Type B pancreatic cell (in vitro differentiated cells): ENCODE measurements at regions not wholly inside any gene's neighbourhood (a gene's known extent, or its start where the extent isn't known, plus 50 kb on each side); places are given as distances from the start of the nearest gene placed in this dataset.

Source experiments
- DNase-seq: peaks from one replicate; pipeline ENCODE4 v3.0.0; 2021; ENCODE audit warnings: mixed read lengths; ENCODE audit not compliant: unreplicated experiment; ENCODE audit errors: extremely low spot score
- H3K27ac Mint-ChIP-seq: 2 replicates; pipeline ENCODE4 v1.8.0; 2021; ENCODE audit warnings: mild to moderate bottlenecking, mixed read lengths
- H3K27me3 Mint-ChIP-seq: 2 replicates; pipeline ENCODE4 v1.8.0; 2021; ENCODE audit warnings: mixed read lengths
- H3K36me3 Mint-ChIP-seq: 2 replicates; pipeline ENCODE4 v1.8.0; 2021; ENCODE audit warnings: mixed read lengths
- H3K4me1 Mint-ChIP-seq: one replicate; pipeline ENCODE4 v1.8.0; 2021; ENCODE audit warnings: mixed read lengths; ENCODE audit not compliant: unreplicated experiment
- H3K4me3 Mint-ChIP-seq: 2 replicates; pipeline ENCODE4 v1.8.0; 2021; ENCODE audit warnings: mild to moderate bottlenecking, mixed read lengths
- H3K9me3 Mint-ChIP-seq: 2 replicates; pipeline ENCODE4 v1.8.0; 2021; ENCODE audit warnings: mixed read lengths
- TF ChIP-seq, protein P1 (sequence below): fragments of 200-600 bp; sonication (generic); conservative IDR thresholded peaks from 2 replicates; pipeline ENCODE4 v1.5.0; 2021; ENCODE audit warnings: antibody characterized with exemption, mild to moderate bottlenecking

DNA sequence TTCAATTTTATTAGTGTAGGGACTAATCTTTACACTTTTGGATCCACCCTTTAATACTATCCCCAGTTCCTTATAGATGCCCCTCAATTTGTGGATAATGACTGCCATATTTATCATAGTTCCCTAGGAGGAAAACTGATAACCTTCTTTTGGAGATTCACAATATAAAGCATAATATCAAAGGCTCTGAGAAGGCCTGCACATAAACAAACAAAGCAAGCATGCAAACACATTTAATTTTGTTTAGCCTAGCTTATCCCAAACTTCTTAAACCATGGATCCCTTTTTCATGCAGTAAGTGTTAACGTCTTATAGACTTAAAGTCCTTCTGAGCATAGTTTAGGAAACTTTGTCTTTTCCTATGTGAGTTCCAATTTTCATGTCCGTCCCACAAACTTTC is 290.4 kb upstream of the TBX3 start:
- no peaks in the 10 kb centered on the region for H3K4me1 Mint-ChIP-seq
- H3K4me3 Mint-ChIP-seq = no peak overlapping the region
- DNase-seq = no peak
- TF ChIP-seq, protein P1, sequence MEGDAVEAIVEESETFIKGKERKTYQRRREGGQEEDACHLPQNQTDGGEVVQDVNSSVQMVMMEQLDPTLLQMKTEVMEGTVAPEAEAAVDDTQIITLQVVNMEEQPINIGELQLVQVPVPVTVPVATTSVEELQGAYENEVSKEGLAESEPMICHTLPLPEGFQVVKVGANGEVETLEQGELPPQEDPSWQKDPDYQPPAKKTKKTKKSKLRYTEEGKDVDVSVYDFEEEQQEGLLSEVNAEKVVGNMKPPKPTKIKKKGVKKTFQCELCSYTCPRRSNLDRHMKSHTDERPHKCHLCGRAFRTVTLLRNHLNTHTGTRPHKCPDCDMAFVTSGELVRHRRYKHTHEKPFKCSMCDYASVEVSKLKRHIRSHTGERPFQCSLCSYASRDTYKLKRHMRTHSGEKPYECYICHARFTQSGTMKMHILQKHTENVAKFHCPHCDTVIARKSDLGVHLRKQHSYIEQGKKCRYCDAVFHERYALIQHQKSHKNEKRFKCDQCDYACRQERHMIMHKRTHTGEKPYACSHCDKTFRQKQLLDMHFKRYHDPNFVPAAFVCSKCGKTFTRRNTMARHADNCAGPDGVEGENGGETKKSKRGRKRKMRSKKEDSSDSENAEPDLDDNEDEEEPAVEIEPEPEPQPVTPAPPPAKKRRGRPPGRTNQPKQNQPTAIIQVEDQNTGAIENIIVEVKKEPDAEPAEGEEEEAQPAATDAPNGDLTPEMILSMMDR = no peak
- H3K27me3 Mint-ChIP-seq = peaks cover 3% of the 10 kb centered on the region
- no peaks in the 10 kb centered on the region for H3K9me3 Mint-ChIP-seq
- no peak overlapping the region for H3K27ac Mint-ChIP-seq
- no peaks in the 10 kb centered on the region for H3K36me3 Mint-ChIP-seq

- no peak for DNase-seq
- Mint-ChIP-seq H3K27ac (no peak overlapping the region), H3K4me3 (no peak overlapping the region), H3K4me1 (no peaks in the 10 kb centered on the region), H3K9me3 (no peaks in the 10 kb centered on the region), H3K27me3 (no peaks in the 10 kb centered on the region), H3K36me3 (no peaks in the 10 kb centered on the region)
- TF ChIP-seq, protein P1 = no peak
These were observed 284.8 kb upstream of the TBX3 start for GRCh38 chr12:114968727-114969126.

GRCh38 chr12:114967151-114967550 is 283.2 kb upstream of the TBX3 start:
- Mint-ChIP-seq H3K4me1 (no peaks in the 10 kb centered on the region), H3K36me3 (no peaks in the 10 kb centered on the region), H3K4me3 (no peak overlapping the region), H3K27ac (no peak overlapping the region), H3K9me3 (peaks cover 5% of the 10 kb centered on the region), H3K27me3 (no peaks in the 10 kb centered on the region)
- no peak for DNase-seq
- TF ChIP-seq, protein P1 = no peak

- Mint-ChIP-seq H3K9me3 (peaks cover 5% of the 10 kb centered on the region), H3K4me3 (no peak overlapping the region), H3K4me1 (peaks cover 4% of the 10 kb centered on the region), H3K27me3 (no peaks in the 10 kb centered on the region), H3K27ac (no peak overlapping the region), H3K36me3 (no peaks in the 10 kb centered on the region)
- no peak for DNase-seq
- TF ChIP-seq, protein P1 = no peak
These were observed 280.9 kb upstream of the TBX3 start for GRCh38 chr12:114964841-114965240.

DNA sequence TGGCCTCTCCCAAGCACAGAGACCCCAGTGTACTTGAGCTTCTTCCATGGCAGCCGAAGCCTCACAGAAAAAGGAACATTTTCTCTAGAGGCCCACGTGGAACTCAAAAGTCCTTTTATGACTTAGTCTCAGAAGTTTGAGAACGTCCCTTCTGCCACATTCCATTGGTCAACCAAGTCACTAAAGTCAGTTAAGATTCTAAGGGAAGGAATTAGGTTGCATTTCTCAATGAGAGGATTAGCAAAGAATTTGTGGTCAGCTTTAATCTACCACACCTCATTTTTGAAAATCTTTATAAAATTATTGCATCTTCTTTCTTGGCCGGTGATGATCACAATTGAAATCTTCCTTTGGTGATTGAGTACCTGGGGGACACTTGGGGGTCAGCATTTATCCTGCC is 279.9 kb upstream of the TBX3 start:
- TF ChIP-seq, protein P1 = no peak
- H3K9me3 Mint-ChIP-seq = peaks cover 5% of the 10 kb centered on the region
- no peaks in the 10 kb centered on the region for H3K36me3 Mint-ChIP-seq
- no peaks in the 10 kb centered on the region for H3K27me3 Mint-ChIP-seq
- H3K4me3 Mint-ChIP-seq = no peak overlapping the region
- no peak for DNase-seq
- no peak overlapping the region for H3K27ac Mint-ChIP-seq
- peaks cover 4% of the 10 kb centered on the region for H3K4me1 Mint-ChIP-seq

DNA sequence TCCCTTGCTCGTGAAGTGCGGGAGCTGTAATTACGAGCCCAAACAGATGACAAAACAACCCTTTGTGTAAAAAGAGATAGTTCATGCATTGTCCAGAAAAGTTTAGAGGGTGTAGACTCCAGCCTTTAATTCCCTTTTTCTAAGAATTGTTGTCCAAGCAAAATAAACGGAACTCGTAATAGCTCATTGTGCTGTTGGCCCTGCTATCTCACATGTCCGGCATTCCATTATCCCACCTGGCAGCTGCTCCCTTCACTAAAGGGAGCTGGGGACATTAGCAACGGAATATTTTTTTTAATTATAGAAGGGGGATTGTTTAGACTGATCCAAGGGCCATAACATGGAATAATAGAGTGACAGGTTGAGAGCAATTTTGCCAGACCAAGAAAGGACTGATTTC is 277.5 kb upstream of the TBX3 start:
- Mint-ChIP-seq H3K36me3 (no peaks in the 10 kb centered on the region), H3K27me3 (no peaks in the 10 kb centered on the region), H3K27ac (no peak overlapping the region), H3K4me3 (no peak overlapping the region), H3K9me3 (peaks cover 5% of the 10 kb centered on the region), H3K4me1 (peaks cover 9% of the 10 kb centered on the region)
- TF ChIP-seq, protein P1 = no peak
- DNase-seq = no peak
